ENCODE measurements at regions not wholly inside any gene's neighbourhood (a gene's known extent, or its start where the extent isn't known, plus 50 kb on each side); places are given as distances from the start of the nearest gene placed in this dataset.

GRCh38 chr2:2869553-2869952, 508.1 kb downstream of the EIPR1 start:
- Histone ChIP-seq H3K23me2 (ENCODE audit: low read depth, low read length) (peaks cover 3% of the 10 kb centered on the region; the same call in 1 of the 2 replicates), H2BK20ac (ENCODE audit: low read length) (no peak overlapping the region), H2BK5ac (ENCODE audit: low read depth, low read length) (no peak overlapping the region), H4K91ac (replicated peaks; ENCODE audit: insufficient read length, low read length) (no peak overlapping the region), H4K20me1 (replicated peaks in 1 of 2; ENCODE audit: control insufficient read depth in 1 of 2, insufficient read depth in 2 of 2, low read length in 2 of 2) (peaks cover 0 to 1% of the 10 kb centered on the region in 2 experiments), H3K23ac (ENCODE audit: insufficient read length) (no peak overlapping the region), H4K8ac (ENCODE audit: extremely low read depth, insufficient read depth, low read length) (no peak overlapping the region), H2BK12ac (ENCODE audit: low read depth, low read length) (no peak overlapping the region), H3K27ac (ENCODE audit: low read depth, low read length) (no peak overlapping the region), H3K79me2 (ENCODE audit: control insufficient read depth in 1 of 2, insufficient read depth in 2 of 2, low read length in 2 of 2) (no peaks in the 10 kb centered on the region), H3K4me3 (ENCODE audit: extremely low read depth in 1 of 4, insufficient read depth in 2 of 4, low read depth in 3 of 4, low read length in 4 of 4) (no peak overlapping the region), H3K27me3 (replicated peaks in 1 of 4; ENCODE audit: control insufficient read depth in 3 of 4, extremely low read depth in 1 of 4, insufficient read depth in 3 of 4, low read length in 3 of 4) (no peaks in the 10 kb centered on the region), H2AFZ (ENCODE audit: low read length) (no peak overlapping the region), H3K56ac (replicated peaks; ENCODE audit: insufficient read length, low read depth, low read length) (no peak overlapping the region), H3K14ac (ENCODE audit: insufficient read length) (no peak overlapping the region), H3K4me2 (ENCODE audit: insufficient read depth in 1 of 2, low read depth in 2 of 2, low read length in 2 of 2) (no peak overlapping the region), H2BK120ac (replicated peaks; ENCODE audit: low read depth, low read length) (no peak overlapping the region), H3K4me1 (replicated peaks in 1 of 4; ENCODE audit: control insufficient read depth in 3 of 4, insufficient read depth in 4 of 4, low read length in 3 of 4) (no peaks in the 10 kb centered on the region), H2BK15ac (ENCODE audit: low read length) (no peak overlapping the region), H3K18ac (ENCODE audit: extremely low read depth, low read length) (no peak overlapping the region), H3K79me1 (ENCODE audit: low read depth, low read length) (no peaks in the 10 kb centered on the region), H2AK5ac (ENCODE audit: low read depth, low read length) (no peak overlapping the region), H4K5ac (ENCODE audit: insufficient read length, low read depth, low read length) (no peak overlapping the region), H3K4ac (replicated peaks; ENCODE audit: insufficient read length, low read depth, low read length) (no peak overlapping the region), H3K9me3 (ENCODE audit: insufficient read depth in 2 of 2, low read depth in 1 of 2, low read length in 1 of 2) (no peaks in the 10 kb centered on the region; a peak in 2 of 4 replicates), H3K36me3 (ENCODE audit: control insufficient read depth in 2 of 4, insufficient read depth in 4 of 4, low read length in 3 of 4) (no peaks in the 10 kb centered on the region), H3K9ac (replicated peaks in 1 of 4; ENCODE audit: extremely low read depth in 1 of 4, low read depth in 3 of 4, low read length in 3 of 4) (no peak overlapping the region)
- DNase-seq (ENCODE audit: low read depth in 1 of 2, low spot score in 2 of 2), result no peak
- CTCF ChIA-PET (ENCODE audit: partially characterized antibody), result no interaction called here
- WGBS, 2 experiments (ENCODE audit: extremely low coverage in 1 of 2, insufficient coverage in 1 of 2, insufficient read length in 1 of 2, insufficient replicate concordance in 2 of 2, low coverage in 1 of 2, low lambda C conversion rate in 2 of 2, missing lambda C conversion rate in 1 of 2), result 92% methylated on average over 9 of the region's 9 CpGs; no CpG with 5 or more reads in 1 of the 2 experiments
- FAIRE-seq, result no peak
- POLR2A ChIA-PET (ENCODE audit: partially characterized antibody), result no interaction called here
- TF ChIP-seq MAFK (IDR thresholded peaks at IDR 0.05; ENCODE audit: low read depth, low read length) (no peak), ATF2 (IDR thresholded peaks at IDR 0.05; ENCODE audit: low read length) (no peak)

Data from H1 (cell line).